SK-N-SH treated with all-trans-retinoic acid at 6 μM for 48 hours (cell line): ENCODE measurements at regions not wholly inside any gene's neighbourhood (a gene's known extent, or its start where the extent isn't known, plus 50 kb on each side); places are given as distances from the start of the nearest gene placed in this dataset.
A peak's percentile ranks its signal among the peaks of the same experiment; 100 is the strongest.

ENCODE experiments used
- ATAC-seq: fragments of 200-7000 bp; cut with Tn5 transposase; 3 replicates; pipeline ENCODE4 v1.9.1; 2020; ENCODE audit warnings: mild to moderate bottlenecking, moderate library complexity
- ARNTL ChIP-seq: fragments of 450-650 bp; formaldehyde crosslinking; IDR thresholded peaks from 2 replicates; pipeline ENCODE4 v1.5.0; 2020; ENCODE audit warnings: low read depth, mild to moderate bottlenecking, moderate library complexity, borderline replicate concordance
- BACH2 ChIP-seq: fragments of 250-450 bp; sonication (Bioruptor Pico); IDR thresholded peaks from 2 replicates; pipeline ENCODE4 v1.9.0; 2021; ENCODE audit warnings: mild to moderate bottlenecking, borderline replicate concordance
- CSDC2 ChIP-seq: fragments of 250-450 bp; sonication (Bioruptor Pico); IDR thresholded peaks from 2 replicates; pipeline ENCODE4 v1.5.0; 2020; ENCODE audit warnings: mild to moderate bottlenecking, moderate library complexity
- ESRRG ChIP-seq: fragments of 250-450 bp; sonication (Bioruptor Pico); IDR thresholded peaks from 2 replicates; pipeline ENCODE4 v1.6.1; 2021; ENCODE audit warnings: mild to moderate bottlenecking
- GLIS3 ChIP-seq: fragments of 250-450 bp; sonication (Bioruptor Pico); IDR thresholded peaks from 2 replicates; pipeline ENCODE4 v1.5.0; 2020; ENCODE audit warnings: mild to moderate bottlenecking, moderate library complexity
- ISL1 ChIP-seq: fragments of 250-450 bp; sonication (Bioruptor Pico); IDR thresholded peaks from 2 replicates; pipeline ENCODE4 v2.1.2; 2022; ENCODE audit warnings: mild to moderate bottlenecking, moderate library complexity
- OSR1 ChIP-seq: fragments of 250-450 bp; sonication (Bioruptor Pico); IDR thresholded peaks from 2 replicates; pipeline ENCODE4 v1.8.0; 2022; ENCODE audit warnings: moderate library complexity, mild to moderate bottlenecking, inconsistent platforms
- PPARA ChIP-seq: fragments of 250-450 bp; sonication (Bioruptor Pico); IDR thresholded peaks from 2 replicates; pipeline ENCODE4 v1.5.0; 2020; ENCODE audit warnings: mild to moderate bottlenecking, borderline replicate concordance
- RARB ChIP-seq: fragments of 250-450 bp; sonication (Bioruptor Pico); IDR thresholded peaks from 2 replicates; pipeline ENCODE4 v1.8.0; 2021; ENCODE audit warnings: mild to moderate bottlenecking, moderate library complexity
- SNAI2 ChIP-seq: fragments of 250-450 bp; sonication (Bioruptor Pico); IDR thresholded peaks from 2 replicates; pipeline ENCODE4 v1.5.0; 2020; ENCODE audit warnings: mild to moderate bottlenecking, moderate library complexity
- TCF4 ChIP-seq: fragments of 250-450 bp; sonication (Bioruptor Pico); IDR thresholded peaks from 2 replicates; pipeline ENCODE4 v1.8.0; 2021; ENCODE audit warnings: mild to moderate bottlenecking, moderate library complexity, borderline replicate concordance
- TOX ChIP-seq: fragments of 250-450 bp; sonication (Bioruptor Pico); IDR thresholded peaks from 2 replicates; pipeline ENCODE4 v1.8.0; 2021; ENCODE audit warnings: mild to moderate bottlenecking, moderate library complexity, borderline replicate concordance
- ZC3H10 ChIP-seq: fragments of 250-450 bp; sonication (Bioruptor Pico); IDR thresholded peaks from 2 replicates; pipeline ENCODE4 v1.5.1; 2021; ENCODE audit warnings: mild to moderate bottlenecking, moderate library complexity
- ZFP3 ChIP-seq: fragments of 250-450 bp; sonication (Bioruptor Pico); IDR thresholded peaks from 2 replicates; pipeline ENCODE4 v1.5.0; 2020; ENCODE audit warnings: mild to moderate bottlenecking, moderate library complexity
- ZFP30 ChIP-seq: fragments of 450-650 bp; formaldehyde crosslinking; IDR thresholded peaks from 2 replicates; pipeline ENCODE4 v1.5.0; 2022; ENCODE audit warnings: mild to moderate bottlenecking, moderate library complexity
- ZNF565 ChIP-seq: fragments of 450-650 bp; formaldehyde crosslinking; conservative IDR thresholded peaks from 2 replicates; pipeline ENCODE4 v1.5.0; 2020; ENCODE audit warnings: low read depth, mild to moderate bottlenecking, moderate library complexity
- ZNF70 ChIP-seq: fragments of 450-650 bp; formaldehyde crosslinking; IDR thresholded peaks from 2 replicates; pipeline ENCODE4 v1.5.0; 2020; ENCODE audit warnings: mild to moderate bottlenecking, moderate library complexity
- ZNF8 ChIP-seq: fragments of 450-650 bp; formaldehyde crosslinking; IDR thresholded peaks from 2 replicates; pipeline ENCODE4 v1.5.0; 2020; ENCODE audit warnings: mild to moderate bottlenecking, moderate library complexity
- TF ChIP-seq, protein P1 (sequence below): fragments of 250-450 bp; sonication (Bioruptor Pico); IDR thresholded peaks from 2 replicates; pipeline ENCODE4 v1.5.1; 2020; ENCODE audit warnings: low read depth, mild to moderate bottlenecking, moderate library complexity
- TF ChIP-seq, protein P2 (sequence below): fragments of 250-450 bp; sonication (Bioruptor Pico); IDR thresholded peaks from 2 replicates; pipeline ENCODE4 v1.8.0; 2021; ENCODE audit warnings: low read depth, mild to moderate bottlenecking, moderate library complexity, borderline replicate concordance
- TF ChIP-seq, protein P3 (sequence below): fragments of 250-450 bp; sonication (Bioruptor Pico); IDR thresholded peaks from 2 replicates; pipeline ENCODE4 v1.5.1; 2021; ENCODE audit warnings: mild to moderate bottlenecking, moderate library complexity
- TF ChIP-seq, protein P4 (sequence below): fragments of 250-450 bp; sonication (Bioruptor Pico); IDR thresholded peaks from 2 replicates; pipeline ENCODE4 v1.5.0; 2020; ENCODE audit warnings: mild to moderate bottlenecking, moderate library complexity
- TF ChIP-seq, protein P5 (sequence below): fragments of 250-450 bp; sonication (Bioruptor Pico); IDR thresholded peaks from 2 replicates; pipeline ENCODE4 v1.8.0; 2020; ENCODE audit warnings: mild to moderate bottlenecking, moderate library complexity, borderline replicate concordance

DNA sequence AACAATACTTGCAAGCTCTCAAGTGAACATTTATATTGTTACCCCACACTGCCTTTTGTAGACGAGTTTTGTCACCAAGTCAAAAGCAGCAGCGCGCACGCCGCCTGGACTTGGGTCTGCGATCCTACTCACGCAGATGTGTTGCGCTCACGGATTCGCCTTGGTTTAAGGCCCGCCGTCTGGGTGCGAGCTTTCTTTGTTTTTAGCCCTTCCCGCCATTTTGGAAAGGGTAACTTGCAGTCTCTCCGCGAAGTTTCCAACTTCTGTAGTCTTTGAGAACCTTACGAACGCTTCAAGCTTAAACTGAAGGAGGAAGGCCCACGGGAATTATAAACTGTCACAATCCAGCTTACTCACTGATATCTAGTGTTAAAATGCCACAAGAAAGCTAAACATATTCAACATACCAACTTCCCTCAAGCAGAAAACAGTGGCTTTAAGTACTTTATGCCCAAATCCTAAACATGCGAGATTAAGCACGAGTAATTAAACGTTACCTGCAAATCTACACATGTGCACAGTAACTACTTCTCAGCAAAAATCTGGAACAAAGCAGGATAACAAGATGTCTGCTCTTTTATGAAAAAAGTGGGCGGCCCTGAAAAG is 80.4 kb upstream of the BTN3A2 start:
- ATAC-seq, result peak; percentile 40

DNA sequence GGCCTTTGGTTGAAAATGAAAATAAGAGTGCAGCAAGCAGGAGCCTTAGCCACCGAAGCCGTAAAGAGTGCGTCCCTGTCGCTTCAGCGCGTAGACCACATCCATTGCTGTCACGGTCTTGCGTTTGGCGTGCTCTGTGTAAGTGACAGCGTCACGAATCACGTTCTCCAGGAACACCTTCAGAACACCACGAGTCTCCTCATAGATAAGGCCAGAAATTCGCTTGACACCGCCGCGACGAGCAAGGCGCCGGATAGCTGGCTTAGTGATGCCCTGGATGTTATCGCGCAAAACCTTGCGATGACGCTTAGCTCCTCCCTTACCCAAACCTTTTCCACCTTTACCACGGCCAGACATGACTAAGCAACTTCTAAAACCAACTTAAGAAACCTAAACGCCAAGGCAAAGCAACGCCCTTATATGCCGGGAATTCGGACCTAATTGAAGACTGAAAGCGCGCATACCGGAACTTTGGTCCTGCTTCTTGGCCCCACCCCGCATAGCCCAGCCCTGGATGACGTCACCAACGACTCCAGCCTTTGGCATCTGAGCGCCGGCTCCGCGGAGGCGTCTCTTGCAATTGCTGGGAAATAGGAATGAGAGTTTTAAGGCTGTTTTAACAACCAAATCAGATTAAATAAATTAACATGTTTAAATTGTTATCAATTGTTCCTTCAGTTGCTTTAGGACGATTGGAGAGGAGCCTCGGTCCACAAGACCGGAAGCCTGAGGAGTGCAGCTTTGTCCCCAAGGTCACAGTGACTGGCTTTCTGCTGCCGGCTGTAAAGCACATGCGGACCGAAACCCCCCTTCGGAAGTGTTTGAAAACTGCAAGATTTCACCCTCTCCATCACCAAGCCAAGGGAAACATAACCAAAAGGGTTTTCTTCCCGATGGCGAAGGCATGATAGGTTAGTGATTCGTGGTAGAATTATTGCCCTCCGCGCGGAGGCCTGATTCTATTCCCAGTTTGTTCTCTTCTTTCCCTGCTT is 79.6 kb upstream of the BTN3A2 start:
- peak; percentile 79 for ATAC-seq
- TF ChIP-seq, protein P1, sequence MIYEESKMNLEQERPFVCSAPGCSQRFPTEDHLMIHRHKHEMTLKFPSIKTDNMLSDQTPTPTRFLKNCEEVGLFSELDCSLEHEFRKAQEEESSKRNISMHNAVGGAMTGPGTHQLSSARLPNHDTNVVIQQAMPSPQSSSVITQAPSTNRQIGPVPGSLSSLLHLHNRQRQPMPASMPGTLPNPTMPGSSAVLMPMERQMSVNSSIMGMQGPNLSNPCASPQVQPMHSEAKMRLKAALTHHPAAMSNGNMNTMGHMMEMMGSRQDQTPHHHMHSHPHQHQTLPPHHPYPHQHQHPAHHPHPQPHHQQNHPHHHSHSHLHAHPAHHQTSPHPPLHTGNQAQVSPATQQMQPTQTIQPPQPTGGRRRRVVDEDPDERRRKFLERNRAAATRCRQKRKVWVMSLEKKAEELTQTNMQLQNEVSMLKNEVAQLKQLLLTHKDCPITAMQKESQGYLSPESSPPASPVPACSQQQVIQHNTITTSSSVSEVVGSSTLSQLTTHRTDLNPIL, result peak; percentile 86
- no peak for TF ChIP-seq ZFP30 (CRISPR knock-in tag)
- TF ChIP-seq, protein P2, sequence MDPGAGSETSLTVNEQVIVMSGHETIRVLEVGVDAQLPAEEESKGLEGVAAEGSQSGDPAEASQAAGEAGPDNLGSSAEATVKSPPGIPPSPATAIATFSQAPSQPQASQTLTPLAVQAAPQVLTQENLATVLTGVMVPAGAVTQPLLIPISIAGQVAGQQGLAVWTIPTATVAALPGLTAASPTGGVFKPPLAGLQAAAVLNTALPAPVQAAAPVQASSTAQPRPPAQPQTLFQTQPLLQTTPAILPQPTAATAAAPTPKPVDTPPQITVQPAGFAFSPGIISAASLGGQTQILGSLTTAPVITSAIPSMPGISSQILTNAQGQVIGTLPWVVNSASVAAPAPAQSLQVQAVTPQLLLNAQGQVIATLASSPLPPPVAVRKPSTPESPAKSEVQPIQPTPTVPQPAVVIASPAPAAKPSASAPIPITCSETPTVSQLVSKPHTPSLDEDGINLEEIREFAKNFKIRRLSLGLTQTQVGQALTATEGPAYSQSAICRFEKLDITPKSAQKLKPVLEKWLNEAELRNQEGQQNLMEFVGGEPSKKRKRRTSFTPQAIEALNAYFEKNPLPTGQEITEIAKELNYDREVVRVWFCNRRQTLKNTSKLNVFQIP (CRISPR knock-in tag), result no peak
- peak; percentile 59; the same call in 1 of the 2 replicates for TF ChIP-seq TOX (CRISPR knock-in tag)
- no peak for TF ChIP-seq ZNF70 (CRISPR knock-in tag)
- 0 out of 2 replicates have a peak, but pooled peaks have one; percentile 7 for TF ChIP-seq ZNF565 (CRISPR knock-in tag)
- no peak for TF ChIP-seq OSR1 (CRISPR knock-in tag)
- no peak for TF ChIP-seq SNAI2 (CRISPR knock-in tag)
- no peak for TF ChIP-seq TCF4 (CRISPR knock-in tag)
- 0 out of 2 replicates have a peak, but pooled peaks have one; percentile 41 for TF ChIP-seq ESRRG (CRISPR knock-in tag)
- peak; percentile 86 for TF ChIP-seq BACH2
- no peak for TF ChIP-seq ISL1 (CRISPR knock-in tag)
- TF ChIP-seq, protein P3, sequence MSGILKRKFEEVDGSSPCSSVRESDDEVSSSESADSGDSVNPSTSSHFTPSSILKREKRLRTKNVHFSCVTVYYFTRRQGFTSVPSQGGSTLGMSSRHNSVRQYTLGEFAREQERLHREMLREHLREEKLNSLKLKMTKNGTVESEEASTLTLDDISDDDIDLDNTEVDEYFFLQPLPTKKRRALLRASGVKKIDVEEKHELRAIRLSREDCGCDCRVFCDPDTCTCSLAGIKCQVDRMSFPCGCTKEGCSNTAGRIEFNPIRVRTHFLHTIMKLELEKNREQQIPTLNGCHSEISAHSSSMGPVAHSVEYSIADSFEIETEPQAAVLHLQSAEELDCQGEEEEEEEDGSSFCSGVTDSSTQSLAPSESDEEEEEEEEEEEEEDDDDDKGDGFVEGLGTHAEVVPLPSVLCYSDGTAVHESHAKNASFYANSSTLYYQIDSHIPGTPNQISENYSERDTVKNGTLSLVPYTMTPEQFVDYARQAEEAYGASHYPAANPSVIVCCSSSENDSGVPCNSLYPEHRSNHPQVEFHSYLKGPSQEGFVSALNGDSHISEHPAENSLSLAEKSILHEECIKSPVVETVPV (CRISPR knock-in tag), result peak; percentile 66; the same call in 1 of the 2 replicates
- TF ChIP-seq, protein P4, sequence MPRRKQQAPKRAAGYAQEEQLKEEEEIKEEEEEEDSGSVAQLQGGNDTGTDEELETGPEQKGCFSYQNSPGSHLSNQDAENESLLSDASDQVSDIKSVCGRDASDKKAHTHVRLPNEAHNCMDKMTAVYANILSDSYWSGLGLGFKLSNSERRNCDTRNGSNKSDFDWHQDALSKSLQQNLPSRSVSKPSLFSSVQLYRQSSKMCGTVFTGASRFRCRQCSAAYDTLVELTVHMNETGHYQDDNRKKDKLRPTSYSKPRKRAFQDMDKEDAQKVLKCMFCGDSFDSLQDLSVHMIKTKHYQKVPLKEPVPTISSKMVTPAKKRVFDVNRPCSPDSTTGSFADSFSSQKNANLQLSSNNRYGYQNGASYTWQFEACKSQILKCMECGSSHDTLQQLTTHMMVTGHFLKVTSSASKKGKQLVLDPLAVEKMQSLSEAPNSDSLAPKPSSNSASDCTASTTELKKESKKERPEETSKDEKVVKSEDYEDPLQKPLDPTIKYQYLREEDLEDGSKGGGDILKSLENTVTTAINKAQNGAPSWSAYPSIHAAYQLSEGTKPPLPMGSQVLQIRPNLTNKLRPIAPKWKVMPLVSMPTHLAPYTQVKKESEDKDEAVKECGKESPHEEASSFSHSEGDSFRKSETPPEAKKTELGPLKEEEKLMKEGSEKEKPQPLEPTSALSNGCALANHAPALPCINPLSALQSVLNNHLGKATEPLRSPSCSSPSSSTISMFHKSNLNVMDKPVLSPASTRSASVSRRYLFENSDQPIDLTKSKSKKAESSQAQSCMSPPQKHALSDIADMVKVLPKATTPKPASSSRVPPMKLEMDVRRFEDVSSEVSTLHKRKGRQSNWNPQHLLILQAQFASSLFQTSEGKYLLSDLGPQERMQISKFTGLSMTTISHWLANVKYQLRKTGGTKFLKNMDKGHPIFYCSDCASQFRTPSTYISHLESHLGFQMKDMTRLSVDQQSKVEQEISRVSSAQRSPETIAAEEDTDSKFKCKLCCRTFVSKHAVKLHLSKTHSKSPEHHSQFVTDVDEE (CRISPR knock-in tag), result peak; percentile 61
- TF ChIP-seq ZNF8 (CRISPR knock-in tag), result peak; percentile 26
- TF ChIP-seq ARNTL, result no peak
- TF ChIP-seq, protein P5, sequence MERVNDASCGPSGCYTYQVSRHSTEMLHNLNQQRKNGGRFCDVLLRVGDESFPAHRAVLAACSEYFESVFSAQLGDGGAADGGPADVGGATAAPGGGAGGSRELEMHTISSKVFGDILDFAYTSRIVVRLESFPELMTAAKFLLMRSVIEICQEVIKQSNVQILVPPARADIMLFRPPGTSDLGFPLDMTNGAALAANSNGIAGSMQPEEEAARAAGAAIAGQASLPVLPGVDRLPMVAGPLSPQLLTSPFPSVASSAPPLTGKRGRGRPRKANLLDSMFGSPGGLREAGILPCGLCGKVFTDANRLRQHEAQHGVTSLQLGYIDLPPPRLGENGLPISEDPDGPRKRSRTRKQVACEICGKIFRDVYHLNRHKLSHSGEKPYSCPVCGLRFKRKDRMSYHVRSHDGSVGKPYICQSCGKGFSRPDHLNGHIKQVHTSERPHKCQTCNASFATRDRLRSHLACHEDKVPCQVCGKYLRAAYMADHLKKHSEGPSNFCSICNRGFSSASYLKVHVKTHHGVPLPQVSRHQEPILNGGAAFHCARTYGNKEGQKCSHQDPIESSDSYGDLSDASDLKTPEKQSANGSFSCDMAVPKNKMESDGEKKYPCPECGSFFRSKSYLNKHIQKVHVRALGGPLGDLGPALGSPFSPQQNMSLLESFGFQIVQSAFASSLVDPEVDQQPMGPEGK (CRISPR knock-in tag), result peak; percentile 27; the same call in 1 of the 2 replicates
- no peak for TF ChIP-seq RARB
- peak; percentile 89 for TF ChIP-seq PPARA
- 0 out of 2 replicates have a peak, but pooled peaks have one; percentile 72 for TF ChIP-seq CSDC2
- no peak for TF ChIP-seq GLIS3
- TF ChIP-seq ZFP3 (CRISPR knock-in tag), result peak; percentile 52; the same call in 1 of the 2 replicates
- TF ChIP-seq ZC3H10 (CRISPR knock-in tag), result 0 out of 2 replicates have a peak, but pooled peaks have one; percentile 32

More for the DNA sequence above, 80.4 kb upstream of the BTN3A2 start:
- TF ChIP-seq, protein P2 (CRISPR knock-in tag), result no peak
- TF ChIP-seq ZFP3 (CRISPR knock-in tag), result no peak
- no peak for TF ChIP-seq ZNF565 (CRISPR knock-in tag)
- no peak for TF ChIP-seq GLIS3
- no peak for TF ChIP-seq PPARA
- TF ChIP-seq ISL1 (CRISPR knock-in tag), result no peak
- TF ChIP-seq BACH2, result no peak
- TF ChIP-seq ZNF8 (CRISPR knock-in tag), result no peak
- no peak for TF ChIP-seq CSDC2
- TF ChIP-seq SNAI2 (CRISPR knock-in tag), result no peak
- no peak for TF ChIP-seq ESRRG (CRISPR knock-in tag)
